Sigmoid colon (tissue), 4 donors: ENCODE measurements at regions not wholly inside any gene's neighbourhood (a gene's known extent, or its start where the extent isn't known, plus 50 kb on each side); places are given as distances from the start of the nearest gene placed in this dataset.

Experiments used
- CTCF ChIP-seq, 4 experiments: fragments of 450-650 bp in 3 of 4; fragments of 200-600 bp in 1 of 4; IDR thresholded peaks; one replicate each; pipeline ENCODE4 v1.5.1; 2016 to 2019; ENCODE audit warnings: antibody characterized with exemption in 4 of 4, mild to moderate bottlenecking in 3 of 4, moderate library complexity in 2 of 4
- EP300 ChIP-seq, 4 donors: sonication (generic); formaldehyde crosslinking; IDR thresholded peaks; one replicate each; pipeline ENCODE4 v1.6.1; 2017; ENCODE audit warnings: antibody characterized with exemption in 4 of 4
- POLR2AphosphoS5 ChIP-seq, 4 donors: sonication (generic); formaldehyde crosslinking; IDR thresholded peaks; one replicate each; pipeline ENCODE4 v1.6.1; 2017; ENCODE audit warnings: antibody characterized with exemption in 4 of 4

DNA sequence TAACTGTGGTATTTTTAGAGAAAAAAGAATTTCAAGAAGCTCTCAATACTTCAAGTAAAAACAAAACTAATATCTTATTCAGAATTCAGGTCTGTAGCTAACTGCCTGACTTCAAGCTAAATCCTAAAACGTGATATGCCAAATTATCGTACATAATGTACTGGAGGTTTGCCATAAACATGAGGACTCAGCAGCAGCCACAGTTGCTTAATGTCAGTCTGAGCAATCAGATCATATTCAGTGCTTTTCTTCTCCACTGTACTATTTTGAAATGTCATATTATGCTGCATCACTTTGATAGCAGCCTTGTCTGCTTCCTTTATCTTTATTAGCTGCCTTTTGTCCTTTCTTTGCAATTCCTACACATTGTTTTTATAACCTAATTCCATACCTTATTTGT, 265.1 kb upstream of the EDNRB start:
- no peak for TF ChIP-seq POLR2AphosphoS5 (IDR thresholded peaks at IDR 0.05)
- no peak for TF ChIP-seq CTCF (IDR thresholded peaks at IDR 0.05)
- no peak for TF ChIP-seq EP300 (IDR thresholded peaks at IDR 0.05)
